ENCODE measurements at regions not wholly inside any gene's neighbourhood (a gene's known extent, or its start where the extent isn't known, plus 50 kb on each side); places are given as distances from the start of the nearest gene placed in this dataset.
"Not testable (repeated sequence)": the region's sequence is repeated elsewhere in the genome, so short reads cannot be mapped to it uniquely, and the experiment has no call there.

DNA sequence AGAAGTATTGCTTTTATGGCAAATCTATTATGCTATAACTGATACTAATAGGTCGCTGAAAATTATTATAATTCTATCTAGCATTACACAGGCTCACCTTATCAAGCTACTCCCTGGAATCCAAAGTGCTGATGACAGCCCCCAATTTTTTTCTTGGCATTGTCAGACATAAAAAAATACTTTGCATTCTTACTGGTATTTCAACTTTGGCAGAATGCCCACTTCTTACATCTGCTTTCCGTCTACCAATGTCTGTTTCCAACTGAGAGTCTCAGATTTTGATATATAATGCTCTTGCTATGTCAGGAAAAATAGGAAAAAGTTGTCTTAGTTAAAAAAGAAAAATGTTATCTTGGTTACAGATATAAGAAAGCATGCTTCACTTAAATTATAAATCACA is 615.4 kb downstream of the C12orf50 start:
- peaks cover 4% of the 10 kb centered on the region for H3K9me3 Mint-ChIP-seq (ENCODE audit: unreplicated experiment)
- peaks cover 2% of the 10 kb centered on the region for H3K27me3 Mint-ChIP-seq (ENCODE audit: unreplicated experiment)
- no peak for DNase-seq
- TF ChIP-seq, protein P1, sequence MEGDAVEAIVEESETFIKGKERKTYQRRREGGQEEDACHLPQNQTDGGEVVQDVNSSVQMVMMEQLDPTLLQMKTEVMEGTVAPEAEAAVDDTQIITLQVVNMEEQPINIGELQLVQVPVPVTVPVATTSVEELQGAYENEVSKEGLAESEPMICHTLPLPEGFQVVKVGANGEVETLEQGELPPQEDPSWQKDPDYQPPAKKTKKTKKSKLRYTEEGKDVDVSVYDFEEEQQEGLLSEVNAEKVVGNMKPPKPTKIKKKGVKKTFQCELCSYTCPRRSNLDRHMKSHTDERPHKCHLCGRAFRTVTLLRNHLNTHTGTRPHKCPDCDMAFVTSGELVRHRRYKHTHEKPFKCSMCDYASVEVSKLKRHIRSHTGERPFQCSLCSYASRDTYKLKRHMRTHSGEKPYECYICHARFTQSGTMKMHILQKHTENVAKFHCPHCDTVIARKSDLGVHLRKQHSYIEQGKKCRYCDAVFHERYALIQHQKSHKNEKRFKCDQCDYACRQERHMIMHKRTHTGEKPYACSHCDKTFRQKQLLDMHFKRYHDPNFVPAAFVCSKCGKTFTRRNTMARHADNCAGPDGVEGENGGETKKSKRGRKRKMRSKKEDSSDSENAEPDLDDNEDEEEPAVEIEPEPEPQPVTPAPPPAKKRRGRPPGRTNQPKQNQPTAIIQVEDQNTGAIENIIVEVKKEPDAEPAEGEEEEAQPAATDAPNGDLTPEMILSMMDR (IDR thresholded peaks at IDR 0.05; ENCODE audit: partially characterized antibody, unreplicated experiment): no peak
- no peaks in the 10 kb centered on the region for H3K36me3 Mint-ChIP-seq (ENCODE audit: unreplicated experiment)
- H3K4me3 Mint-ChIP-seq (ENCODE audit: unreplicated experiment): no peak overlapping the region
- no peak overlapping the region for H3K27ac Mint-ChIP-seq (ENCODE audit: unreplicated experiment)
- H3K4me1 Mint-ChIP-seq (ENCODE audit: low read depth, unreplicated experiment): no peaks in the 10 kb centered on the region

DNA sequence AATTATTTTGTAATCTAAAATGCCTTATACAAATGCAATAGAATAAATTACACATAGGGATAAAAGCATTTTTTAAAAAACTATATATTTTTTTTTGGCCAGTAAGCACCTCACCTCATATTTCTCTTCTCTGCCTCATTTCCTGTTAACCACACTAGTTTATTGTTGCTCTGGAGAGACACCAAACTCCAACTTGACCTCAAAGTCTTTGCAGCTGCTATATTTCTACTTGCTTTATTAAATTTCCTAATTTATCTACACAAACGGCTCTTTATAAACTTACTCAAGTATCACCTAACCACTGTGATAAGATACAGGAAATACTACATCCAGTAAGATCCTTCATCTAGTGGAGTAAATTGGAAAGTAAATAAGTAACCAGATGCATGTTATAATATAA is 622.3 kb downstream of the C12orf50 start:
- Mint-ChIP-seq H3K4me1 (ENCODE audit: low read depth, unreplicated experiment) (no peaks in the 10 kb centered on the region), H3K27me3 (ENCODE audit: unreplicated experiment) (peaks cover 2% of the 10 kb centered on the region), H3K9me3 (ENCODE audit: unreplicated experiment) (peaks cover 1% of the 10 kb centered on the region), H3K27ac (ENCODE audit: unreplicated experiment) (no peak overlapping the region), H3K4me3 (ENCODE audit: unreplicated experiment) (no peak overlapping the region), H3K36me3 (ENCODE audit: unreplicated experiment) (no peaks in the 10 kb centered on the region)
- DNase-seq: no peak
- TF ChIP-seq, protein P1 (IDR thresholded peaks at IDR 0.05; ENCODE audit: partially characterized antibody, unreplicated experiment): no peak

DNA sequence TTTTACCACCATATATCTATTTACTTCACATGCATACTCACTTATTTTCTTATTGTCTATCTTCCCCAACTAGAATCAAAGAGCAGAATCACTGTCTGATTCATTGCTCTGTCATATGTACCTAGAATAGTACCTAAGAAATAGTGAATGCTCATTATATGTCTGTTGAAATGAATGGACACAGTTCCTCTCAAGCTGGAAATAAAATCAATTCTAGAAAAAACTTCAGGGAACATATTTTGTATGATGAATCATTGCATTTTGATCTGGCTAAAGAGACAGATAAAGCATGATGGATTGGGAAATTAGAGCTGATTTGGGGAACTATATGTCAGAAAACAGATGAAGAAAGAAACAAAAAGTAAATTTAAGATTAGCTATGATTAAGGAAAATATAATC is 623.3 kb downstream of the C12orf50 start:
- Mint-ChIP-seq H3K27ac (ENCODE audit: unreplicated experiment) (no peak overlapping the region), H3K4me3 (ENCODE audit: unreplicated experiment) (no peak overlapping the region), H3K4me1 (ENCODE audit: low read depth, unreplicated experiment) (no peaks in the 10 kb centered on the region), H3K9me3 (ENCODE audit: unreplicated experiment) (peaks cover 1% of the 10 kb centered on the region), H3K36me3 (ENCODE audit: unreplicated experiment) (no peaks in the 10 kb centered on the region), H3K27me3 (ENCODE audit: unreplicated experiment) (peaks cover 2% of the 10 kb centered on the region)
- TF ChIP-seq, protein P1 (IDR thresholded peaks at IDR 0.05; ENCODE audit: partially characterized antibody, unreplicated experiment): no peak
- DNase-seq: no peak

DNA sequence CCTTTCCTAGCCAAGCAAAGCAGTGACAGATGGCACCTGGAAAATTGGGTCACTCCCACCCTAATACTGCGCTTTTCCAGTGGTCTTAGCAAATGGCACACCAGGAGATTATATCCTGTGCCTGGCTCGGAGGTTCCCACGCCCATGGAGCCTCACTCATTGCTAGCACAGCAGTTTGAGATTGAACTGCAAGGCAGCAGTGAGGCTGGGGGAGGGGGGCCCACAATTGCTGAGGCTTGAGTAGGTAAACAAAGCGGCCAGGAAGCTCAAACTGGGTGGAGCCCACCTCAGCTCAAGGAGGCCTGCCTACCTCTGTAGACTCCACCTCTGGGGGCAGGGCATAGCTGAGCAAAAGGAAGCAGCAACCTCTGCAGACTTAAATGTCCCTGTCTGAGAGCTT is 635.0 kb downstream of the C12orf50 start:
- H3K27me3 Mint-ChIP-seq (ENCODE audit: unreplicated experiment); H3K36me3 Mint-ChIP-seq (ENCODE audit: unreplicated experiment); H3K27ac Mint-ChIP-seq (ENCODE audit: unreplicated experiment); H3K4me3 Mint-ChIP-seq (ENCODE audit: unreplicated experiment); DNase-seq; H3K9me3 Mint-ChIP-seq (ENCODE audit: unreplicated experiment); H3K4me1 Mint-ChIP-seq (ENCODE audit: low read depth, unreplicated experiment): not testable (repeated sequence)

DNA sequence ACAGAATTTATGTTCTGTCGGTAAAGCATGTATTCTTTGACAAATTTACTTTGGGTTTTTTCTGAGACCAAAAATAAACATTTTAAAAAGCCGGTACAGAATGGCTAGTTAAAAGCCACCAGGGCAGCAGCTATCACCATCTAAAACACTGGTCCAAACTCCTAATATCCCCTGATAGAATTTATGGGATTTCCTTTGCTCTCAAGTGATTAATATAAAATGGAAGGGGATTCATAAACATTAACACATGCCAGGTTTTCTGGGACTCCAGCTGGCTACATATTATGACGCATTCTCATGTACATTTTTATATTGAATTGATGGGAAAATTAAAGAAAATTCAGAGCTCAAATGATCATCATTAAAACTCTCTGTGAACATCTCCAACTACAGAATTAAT is 640.8 kb downstream of the C12orf50 start:
- H3K36me3 Mint-ChIP-seq (ENCODE audit: unreplicated experiment): peaks cover 3% of the 10 kb centered on the region
- TF ChIP-seq, protein P1 (IDR thresholded peaks at IDR 0.05; ENCODE audit: partially characterized antibody, unreplicated experiment): no peak
- DNase-seq: no peak
- H3K4me1 Mint-ChIP-seq (ENCODE audit: low read depth, unreplicated experiment): no peaks in the 10 kb centered on the region
- H3K9me3 Mint-ChIP-seq (ENCODE audit: unreplicated experiment): no peaks in the 10 kb centered on the region
- H3K27me3 Mint-ChIP-seq (ENCODE audit: unreplicated experiment): no peaks in the 10 kb centered on the region
- H3K27ac Mint-ChIP-seq (ENCODE audit: unreplicated experiment): no peak overlapping the region
- no peak overlapping the region for H3K4me3 Mint-ChIP-seq (ENCODE audit: unreplicated experiment)

DNA sequence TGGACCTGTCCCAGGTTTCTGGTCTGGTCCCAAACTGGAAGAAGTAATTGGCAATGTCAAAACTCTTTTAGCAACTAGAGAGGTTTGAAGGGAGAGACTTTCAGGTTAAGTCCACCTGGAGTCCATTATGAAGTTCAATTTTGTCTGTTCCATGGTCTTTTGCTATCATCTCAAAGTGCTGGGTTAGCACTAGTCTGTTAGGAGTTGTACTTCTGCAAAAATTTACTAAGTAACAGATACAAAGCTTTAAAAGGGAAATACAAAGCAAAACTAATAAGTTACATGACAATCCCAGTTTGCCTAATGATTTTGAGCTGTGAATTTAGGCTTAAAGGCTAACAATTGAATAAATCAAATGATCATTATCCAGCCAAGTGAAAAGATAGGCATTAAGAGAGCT is 643.9 kb downstream of the C12orf50 start:
- no peaks in the 10 kb centered on the region for H3K27me3 Mint-ChIP-seq (ENCODE audit: unreplicated experiment)
- H3K4me3 Mint-ChIP-seq (ENCODE audit: unreplicated experiment): no peak overlapping the region
- no peak for DNase-seq
- no peaks in the 10 kb centered on the region for H3K9me3 Mint-ChIP-seq (ENCODE audit: unreplicated experiment)
- TF ChIP-seq, protein P1 (IDR thresholded peaks at IDR 0.05; ENCODE audit: partially characterized antibody, unreplicated experiment): no peak
- H3K4me1 Mint-ChIP-seq (ENCODE audit: low read depth, unreplicated experiment): no peaks in the 10 kb centered on the region
- H3K36me3 Mint-ChIP-seq (ENCODE audit: unreplicated experiment): no peaks in the 10 kb centered on the region
- no peak overlapping the region for H3K27ac Mint-ChIP-seq (ENCODE audit: unreplicated experiment)

Data from glutamatergic neuron (in vitro differentiated cells).